PC-3 (cell line): ENCODE measurements at regions not wholly inside any gene's neighbourhood (a gene's known extent, or its start where the extent isn't known, plus 50 kb on each side); places are given as distances from the start of the nearest gene placed in this dataset.

Experiments
- EZH2 ChIP-seq: fragments of 300-600 bp; sonication (generic); IDR thresholded peaks from one replicate; pipeline ENCODE4 v1.6.1; 2017; ENCODE audit warnings: antibody characterized with exemption, mild to moderate bottlenecking, low read length; ENCODE audit not compliant: unreplicated experiment
- TF ChIP-seq, protein P1 (sequence below): fragments of 300-600 bp; sonication (generic); conservative IDR thresholded peaks from 2 replicates; pipeline ENCODE4 v1.5.1; 2017; ENCODE audit warnings: antibody characterized with exemption, low read depth, mild to moderate bottlenecking, low read length

DNA sequence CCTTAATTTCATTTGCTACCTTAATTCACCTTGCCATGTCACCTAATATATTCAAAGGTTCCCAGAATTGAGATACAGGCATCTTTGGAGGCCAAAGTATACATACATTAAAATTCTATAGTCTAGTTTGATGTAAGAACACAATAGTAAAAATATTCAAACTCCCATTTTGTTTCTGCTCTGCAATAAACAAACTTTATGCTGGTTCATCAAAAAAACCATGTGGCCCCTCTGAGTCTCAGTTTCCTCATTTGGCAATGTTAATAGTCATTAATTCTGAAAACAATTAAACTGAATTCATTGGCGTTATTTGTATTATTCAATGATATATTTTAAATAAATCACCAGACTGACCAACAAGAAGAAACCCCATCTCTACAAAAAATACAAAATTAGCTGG lies 639.4 kb upstream of the INTU start:
- TF ChIP-seq, protein P1, sequence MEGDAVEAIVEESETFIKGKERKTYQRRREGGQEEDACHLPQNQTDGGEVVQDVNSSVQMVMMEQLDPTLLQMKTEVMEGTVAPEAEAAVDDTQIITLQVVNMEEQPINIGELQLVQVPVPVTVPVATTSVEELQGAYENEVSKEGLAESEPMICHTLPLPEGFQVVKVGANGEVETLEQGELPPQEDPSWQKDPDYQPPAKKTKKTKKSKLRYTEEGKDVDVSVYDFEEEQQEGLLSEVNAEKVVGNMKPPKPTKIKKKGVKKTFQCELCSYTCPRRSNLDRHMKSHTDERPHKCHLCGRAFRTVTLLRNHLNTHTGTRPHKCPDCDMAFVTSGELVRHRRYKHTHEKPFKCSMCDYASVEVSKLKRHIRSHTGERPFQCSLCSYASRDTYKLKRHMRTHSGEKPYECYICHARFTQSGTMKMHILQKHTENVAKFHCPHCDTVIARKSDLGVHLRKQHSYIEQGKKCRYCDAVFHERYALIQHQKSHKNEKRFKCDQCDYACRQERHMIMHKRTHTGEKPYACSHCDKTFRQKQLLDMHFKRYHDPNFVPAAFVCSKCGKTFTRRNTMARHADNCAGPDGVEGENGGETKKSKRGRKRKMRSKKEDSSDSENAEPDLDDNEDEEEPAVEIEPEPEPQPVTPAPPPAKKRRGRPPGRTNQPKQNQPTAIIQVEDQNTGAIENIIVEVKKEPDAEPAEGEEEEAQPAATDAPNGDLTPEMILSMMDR: no peak
- no peak for TF ChIP-seq EZH2
